HG03103 (cell line): ENCODE measurements at regions not wholly inside any gene's neighbourhood (a gene's known extent, or its start where the extent isn't known, plus 50 kb on each side); places are given as distances from the start of the nearest gene placed in this dataset.

Experiments used
- ATAC-seq: cut with Tn5 transposase; IDR thresholded peaks from one replicate; pipeline ENCODE4 v1.9.1; 2021; ENCODE audit warnings: low read depth; ENCODE audit not compliant: unreplicated experiment

DNA sequence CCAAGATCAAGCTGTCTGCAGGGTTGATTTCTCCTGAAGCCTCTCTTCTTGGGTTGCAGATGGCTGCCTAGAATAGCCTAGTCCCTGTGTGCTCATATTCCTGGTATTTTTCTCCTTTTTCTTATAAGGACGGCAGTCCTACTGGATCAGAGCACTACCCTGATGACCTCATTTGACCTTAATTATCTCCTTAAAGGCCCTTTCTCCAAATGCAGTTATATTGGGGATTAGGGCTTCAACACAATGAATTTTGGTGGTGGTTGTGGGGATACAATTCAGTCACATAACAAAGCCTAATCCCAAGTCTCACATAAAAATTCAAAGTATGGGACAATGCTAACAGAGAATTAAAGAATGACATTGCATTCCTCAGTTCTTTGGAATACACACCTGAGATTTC is 238.8 kb upstream of the SALL1 start:
- no peak for ATAC-seq

DNA sequence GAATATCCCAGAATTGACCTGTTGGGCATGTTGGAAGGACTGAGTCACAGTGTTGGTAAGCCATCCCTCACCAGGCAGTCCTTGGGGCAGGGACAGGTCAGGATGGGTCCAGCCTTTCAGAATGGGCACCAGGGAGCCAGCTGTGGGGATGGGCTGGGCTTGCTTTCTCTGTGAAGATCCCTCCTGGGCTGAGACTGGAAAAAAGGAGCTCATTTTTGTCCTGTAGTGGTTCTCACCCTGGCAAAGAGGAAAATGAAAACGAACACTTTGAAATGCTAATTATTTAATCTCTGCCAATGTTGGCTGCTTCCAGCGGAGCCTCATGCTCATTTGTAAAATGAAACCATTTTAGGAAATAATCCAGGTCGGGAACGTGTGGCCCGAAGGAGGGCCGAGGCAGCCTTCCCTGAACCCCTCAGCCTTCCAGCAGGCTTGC is 237.5 kb upstream of the SALL1 start:
- no peak for ATAC-seq

DNA sequence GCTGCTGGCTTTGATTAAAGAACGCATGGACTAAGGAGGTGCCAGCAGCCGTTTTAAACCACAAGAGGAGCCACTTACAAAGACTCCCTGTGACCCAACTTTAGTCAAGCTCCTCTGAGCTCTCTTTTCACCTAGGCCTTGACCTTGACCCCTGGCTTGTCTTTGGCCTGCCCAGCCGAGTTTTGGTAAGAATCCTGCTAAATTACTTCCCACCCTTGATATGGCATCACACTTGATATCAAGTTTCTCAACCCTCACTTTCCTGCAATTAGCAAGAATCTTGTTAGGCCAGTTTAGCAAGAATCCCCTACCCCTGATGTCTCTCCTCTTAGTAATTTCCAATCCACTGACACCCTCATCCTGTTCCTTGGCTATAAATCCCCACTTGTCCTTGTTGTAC is 232.8 kb upstream of the SALL1 start:
- ATAC-seq: no peak

DNA sequence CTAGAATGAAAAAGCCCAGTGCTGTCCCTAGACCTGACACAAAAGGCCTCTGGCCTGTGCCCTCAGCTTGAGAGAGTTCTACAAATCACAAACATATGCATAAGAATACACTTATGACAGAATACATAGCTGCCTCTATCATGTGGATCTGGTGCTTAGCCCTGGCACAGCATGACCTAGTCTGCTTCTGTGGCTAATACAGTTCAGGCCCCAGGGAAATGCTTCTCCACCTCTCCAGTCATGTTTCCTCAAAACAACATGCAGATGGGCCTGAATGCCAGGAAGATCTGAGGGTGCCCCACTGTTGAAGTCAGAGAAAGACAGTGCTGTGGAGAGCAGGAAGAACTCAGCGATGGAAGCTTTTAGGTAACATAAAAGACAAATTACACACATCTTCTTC is 231.9 kb upstream of the SALL1 start:
- ATAC-seq: no peak

DNA sequence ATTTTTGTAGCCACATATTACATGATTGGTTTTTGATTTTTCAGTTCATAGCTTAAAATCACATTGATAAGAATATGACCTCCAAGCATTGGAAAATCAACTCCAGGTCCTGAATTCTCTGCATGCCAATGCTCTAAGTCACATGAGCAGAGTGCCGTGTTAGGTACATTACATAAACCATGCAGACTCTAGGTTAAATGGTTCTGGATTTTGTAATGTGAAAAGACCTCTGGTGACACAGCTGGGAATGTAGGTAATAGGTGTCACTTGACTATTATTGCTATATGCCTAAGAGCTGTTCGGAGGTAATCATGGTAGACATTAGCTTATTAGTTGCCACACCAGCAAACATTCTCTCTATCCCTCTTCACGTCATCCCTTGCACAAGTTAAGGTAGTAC is 231.1 kb upstream of the SALL1 start:
- ATAC-seq: no peak

DNA sequence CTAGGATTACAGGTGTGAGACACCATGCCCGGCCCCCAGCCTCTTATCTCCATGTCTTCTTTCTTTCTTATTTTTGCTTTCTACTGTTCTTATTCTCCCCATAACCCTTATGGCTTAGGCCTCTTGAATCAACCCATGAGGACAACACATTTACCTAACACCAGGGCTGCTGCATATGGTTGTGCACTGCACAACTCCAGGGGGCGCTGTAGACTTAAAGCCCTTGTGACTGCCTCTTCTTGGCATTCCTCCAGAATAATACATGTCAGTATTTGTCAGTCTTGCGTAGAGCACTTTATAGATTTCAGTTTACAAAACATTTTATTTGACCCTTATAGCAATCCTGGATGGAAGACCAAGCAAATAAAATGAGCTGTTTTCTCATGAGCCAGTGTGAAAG is 225.0 kb upstream of the SALL1 start:
- no peak for ATAC-seq

DNA sequence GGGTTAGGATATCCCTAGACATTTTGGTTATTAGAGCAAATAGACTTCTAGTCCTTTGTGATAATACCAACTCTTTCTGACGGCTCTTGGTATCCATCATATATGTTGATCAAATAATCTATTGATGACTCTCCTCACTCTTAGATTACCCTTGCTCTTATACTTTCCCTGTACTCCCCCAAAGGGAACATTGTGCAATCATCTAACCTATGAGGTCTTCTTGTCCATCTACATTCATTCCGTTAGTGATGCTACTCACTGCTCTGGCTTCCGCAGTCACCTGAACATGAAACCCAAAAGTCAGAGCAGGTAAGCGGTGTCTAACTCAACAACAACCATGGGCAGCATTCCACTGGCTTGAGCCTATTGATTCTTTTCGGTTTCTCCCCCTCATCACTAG is 223.7 kb upstream of the SALL1 start:
- ATAC-seq: no peak

DNA sequence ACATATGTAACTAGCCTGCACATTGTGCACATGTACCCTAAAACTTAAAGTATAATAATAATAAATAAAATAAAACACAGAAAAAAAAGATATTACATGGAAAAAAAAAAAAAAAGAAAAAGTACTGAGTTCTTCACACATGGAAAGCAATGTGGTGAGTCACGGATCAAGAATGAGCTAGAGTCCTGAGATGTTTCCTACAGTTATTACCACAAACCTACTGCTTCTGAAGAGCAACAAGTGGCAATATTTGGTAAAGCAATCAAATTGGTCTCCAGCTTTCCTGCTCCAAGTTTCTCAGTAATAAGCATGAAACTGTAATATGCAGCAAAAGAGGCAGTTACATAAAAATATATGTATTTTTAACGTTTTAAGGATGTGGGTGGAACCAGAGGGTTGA is 223.3 kb upstream of the SALL1 start:
- no peak for ATAC-seq

DNA sequence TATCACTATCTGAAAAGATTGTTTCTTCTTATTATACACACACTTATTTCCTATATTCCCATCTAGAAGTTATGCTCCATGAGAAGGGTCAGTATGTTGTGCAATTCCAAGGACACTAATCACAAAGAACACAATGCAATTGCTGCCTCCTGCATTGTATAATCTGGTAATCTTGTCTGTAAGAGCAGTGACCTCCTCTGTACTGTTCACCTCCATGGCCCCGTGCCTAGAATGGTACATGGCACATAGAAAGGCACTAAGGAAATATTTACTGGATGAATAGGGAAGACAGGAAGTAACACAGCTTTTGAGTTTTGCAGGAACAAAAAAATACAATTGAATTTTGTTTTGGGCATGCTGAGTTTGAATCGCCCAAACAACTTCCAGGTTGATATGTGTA is 214.6 kb upstream of the SALL1 start:
- ATAC-seq: no peak

DNA sequence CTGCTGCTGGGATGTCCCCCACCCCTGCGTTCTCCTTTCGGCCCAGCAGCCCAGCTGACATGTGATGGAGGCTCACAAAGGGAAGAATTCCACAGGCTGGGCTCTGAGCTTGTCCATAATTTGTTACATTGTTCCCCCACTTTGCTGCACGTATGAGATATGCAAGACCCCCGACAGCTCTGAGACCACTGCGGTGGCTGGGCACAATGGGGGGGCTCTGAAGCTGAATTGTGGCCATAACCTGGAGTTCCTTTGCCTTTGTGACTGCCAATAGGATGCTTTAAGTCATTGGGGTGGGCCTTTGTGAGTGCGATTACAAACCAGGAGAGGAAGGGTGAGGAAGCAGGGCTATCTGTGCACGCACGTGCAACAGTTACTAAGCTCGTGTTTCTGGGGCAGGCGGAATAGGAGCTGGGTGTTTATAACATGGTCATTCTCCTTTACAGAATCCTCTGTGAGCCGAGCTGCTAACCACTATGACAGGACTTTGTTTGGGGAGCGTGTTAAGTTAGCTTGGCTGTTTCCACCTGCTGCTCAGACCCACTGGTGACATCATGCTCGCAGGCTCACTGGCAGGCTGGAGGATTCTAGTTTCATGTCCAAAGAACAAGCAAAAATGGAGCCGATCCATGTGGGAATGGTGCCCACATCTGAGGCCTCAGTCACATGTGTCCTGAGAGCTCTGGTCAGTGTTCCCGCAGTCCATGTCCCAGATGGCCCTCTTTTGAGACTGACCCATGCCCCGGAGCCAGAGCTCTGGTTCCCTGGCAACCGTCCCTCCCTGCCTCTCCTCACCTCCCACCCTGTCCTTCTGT is 208.3 kb upstream of the SALL1 start:
- no peak for ATAC-seq

DNA sequence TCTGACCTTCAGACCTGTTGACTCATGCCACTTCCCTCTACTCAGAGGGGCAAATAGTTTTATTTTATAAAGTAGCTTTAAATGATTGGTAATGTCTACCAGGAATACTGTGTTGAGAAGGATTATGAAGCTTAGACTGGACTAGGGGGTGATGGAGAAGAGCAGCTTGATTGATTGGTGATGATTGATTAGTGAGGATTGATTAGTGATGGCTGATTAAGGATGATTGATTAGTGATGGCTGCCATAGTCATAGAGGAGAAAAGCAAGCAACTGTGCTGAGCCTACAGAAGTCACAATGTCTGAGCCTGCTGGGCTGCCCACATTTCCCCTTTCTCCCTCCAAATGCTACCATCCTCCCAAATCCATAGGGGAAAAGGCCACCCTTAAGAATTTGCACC is 206.8 kb upstream of the SALL1 start:
- ATAC-seq: no peak

DNA sequence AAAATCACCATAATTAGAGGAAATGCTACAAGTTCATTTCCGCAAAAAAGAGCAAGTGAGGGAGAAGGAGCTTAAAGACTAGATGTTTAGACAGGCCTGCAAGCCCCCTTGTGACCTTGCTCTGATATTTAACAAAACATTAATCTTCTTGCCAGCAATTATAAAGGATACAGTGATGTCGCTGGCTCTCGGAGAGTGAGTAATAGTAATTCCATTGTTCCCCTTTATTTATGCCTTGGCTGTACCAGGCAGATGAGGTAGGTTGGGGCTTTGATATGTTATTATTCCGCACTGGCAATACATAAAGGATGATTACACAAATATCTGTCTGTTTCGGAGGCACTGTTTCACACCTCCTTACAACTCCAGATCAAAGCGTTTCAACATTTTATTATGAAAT is 204.8 kb upstream of the SALL1 start:
- ATAC-seq: no peak

DNA sequence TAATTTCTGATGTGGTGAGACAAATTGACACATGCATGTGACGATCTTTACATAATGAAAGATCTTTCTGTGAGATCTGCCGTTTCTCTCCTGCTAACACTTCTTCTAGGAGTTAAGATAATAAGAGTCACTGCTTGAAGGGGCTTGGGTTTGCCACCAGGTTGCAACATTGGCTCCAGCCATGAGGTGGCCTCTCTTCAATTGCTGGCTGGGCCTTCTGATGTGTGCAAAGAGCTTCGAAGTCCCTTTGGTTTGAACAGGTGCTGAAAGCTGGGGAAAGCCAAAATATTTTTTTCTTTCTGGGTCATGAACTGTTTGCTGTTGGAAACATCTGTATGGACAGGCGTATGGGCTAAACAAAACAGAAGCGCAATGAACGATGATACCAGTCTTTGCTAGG is 204.1 kb upstream of the SALL1 start:
- ATAC-seq: no peak

DNA sequence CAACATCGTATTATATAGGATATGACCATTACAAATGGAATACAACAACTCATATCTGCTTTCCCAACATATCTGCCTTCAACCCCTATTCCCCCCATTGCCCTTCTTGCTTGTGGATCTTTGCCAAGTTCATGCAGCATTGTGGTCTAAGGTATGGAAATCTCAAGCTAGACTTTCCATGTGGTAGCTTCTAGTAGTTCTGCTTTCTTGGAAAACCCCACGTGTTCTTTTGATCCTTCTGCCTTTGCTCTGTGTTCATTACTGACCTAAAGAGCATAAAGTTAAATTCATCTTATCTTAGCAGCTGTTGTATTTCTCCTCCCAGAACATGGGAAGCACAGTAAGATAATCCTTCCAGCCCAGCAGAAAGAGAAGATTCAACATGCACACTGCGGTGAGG is 202.0 kb upstream of the SALL1 start:
- no peak for ATAC-seq

DNA sequence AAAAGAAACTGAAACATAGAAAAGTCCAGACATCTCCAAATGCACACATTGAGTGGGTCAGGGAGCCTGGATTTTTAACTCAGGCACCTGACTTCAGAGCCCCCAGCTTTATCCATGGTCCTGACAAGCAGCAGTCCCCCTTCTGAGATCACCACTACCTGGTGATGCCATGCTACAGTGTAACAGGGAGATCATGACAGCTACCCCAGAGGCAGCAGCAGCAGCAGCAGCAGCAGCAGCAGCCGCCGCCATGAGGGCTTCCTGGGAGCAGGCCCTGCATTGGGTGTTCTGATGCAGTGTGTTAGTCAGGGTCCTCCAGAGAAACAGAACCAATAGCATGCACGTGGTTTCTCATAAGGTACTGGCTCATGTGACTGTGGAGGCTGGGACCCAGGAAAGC is 198.6 kb upstream of the SALL1 start:
- ATAC-seq: no peak

DNA sequence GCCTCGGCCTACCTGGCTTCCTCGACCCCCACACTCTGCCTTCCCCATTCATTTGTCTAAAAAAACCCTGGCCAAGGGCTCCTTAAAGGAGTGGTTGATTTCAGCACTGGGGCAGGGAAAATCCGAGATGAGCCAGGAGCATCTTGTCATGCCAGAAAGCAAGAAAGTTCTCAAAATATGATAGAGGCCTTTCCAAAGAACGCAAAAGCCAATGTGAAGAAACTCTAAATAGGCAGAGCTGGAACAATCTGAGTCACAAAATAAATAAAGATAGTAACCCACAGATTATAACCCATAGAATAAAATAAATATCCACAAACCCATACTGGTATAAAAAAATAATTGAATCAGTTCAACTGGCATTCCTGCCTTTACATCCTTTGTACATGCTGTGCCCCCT is 192.3 kb upstream of the SALL1 start:
- ATAC-seq: no peak

DNA sequence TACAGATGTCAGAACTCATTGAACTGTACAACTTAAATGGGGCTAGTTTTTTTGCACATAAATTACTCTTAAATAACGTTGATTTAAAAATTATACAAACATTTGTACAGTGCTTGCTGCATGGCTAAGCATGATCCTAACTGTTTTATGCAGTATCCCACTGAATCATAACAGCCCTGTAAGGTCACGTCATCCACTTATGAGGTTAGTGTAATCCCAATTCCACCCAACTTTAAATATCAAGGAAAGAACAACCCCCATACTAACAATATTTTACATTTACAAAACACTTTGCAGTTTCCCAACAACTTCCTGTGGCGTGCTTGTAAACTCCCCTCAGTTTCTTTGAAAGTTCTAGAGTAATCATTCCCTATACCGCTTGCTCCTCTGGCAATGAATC is 190.1 kb upstream of the SALL1 start:
- no peak for ATAC-seq

DNA sequence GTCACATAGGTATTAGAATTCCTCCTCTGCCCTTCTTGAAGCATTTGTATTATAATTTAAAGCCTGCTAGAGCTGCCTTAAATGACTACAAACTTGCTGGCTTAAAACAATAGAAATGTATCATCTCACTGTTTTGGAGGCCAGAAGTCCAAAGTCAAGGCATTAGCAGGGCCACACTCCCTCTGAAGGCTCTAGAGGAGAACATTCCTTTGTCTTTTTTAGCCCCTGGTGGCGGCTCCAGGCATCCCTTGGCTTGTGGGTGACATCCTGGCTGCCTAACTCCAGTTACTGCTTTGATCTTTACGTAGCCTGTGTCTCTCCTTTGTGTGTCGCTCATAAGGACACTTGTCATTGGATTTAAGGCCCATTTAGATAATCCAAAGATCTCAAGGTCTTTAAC is 186.6 kb upstream of the SALL1 start:
- no peak for ATAC-seq

DNA sequence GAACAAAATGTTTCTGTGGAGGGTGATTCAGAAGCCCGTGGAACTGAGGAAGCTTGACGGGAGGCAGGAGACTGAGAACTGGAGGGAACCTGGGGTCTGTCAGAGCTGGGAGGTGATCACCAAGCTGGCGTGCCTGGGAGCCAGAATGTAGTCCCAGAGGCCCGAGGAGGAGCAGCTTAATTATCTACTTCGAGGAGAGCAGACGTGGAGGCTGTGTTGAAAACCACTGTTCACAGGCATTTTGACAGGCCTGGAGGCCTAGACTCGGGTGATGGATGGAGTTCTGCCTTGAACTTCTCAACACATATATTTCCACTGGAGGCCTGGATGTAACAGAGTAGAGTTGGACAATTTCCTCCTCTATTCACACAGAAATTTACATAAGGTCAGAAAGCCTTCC is 177.7 kb upstream of the SALL1 start:
- no peak for ATAC-seq

DNA sequence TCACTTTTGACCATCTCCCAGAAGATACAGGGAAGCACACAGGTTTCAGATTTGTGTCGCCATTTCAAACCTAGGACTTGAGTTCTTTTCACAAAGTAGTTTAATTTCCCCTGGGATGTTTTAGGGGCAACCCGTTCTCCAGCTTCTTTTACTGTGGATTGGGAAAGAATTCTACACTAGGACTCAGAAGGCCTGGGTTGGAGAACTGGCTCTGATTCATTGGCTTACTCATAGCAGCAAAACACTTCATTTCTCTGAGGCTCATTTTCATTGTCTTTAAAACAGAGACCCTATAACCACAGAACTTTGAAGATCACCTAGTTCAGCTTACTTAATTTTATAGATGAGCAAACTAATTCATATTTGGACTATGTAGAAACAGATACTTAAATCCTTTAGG is 175.9 kb upstream of the SALL1 start:
- ATAC-seq: no peak

DNA sequence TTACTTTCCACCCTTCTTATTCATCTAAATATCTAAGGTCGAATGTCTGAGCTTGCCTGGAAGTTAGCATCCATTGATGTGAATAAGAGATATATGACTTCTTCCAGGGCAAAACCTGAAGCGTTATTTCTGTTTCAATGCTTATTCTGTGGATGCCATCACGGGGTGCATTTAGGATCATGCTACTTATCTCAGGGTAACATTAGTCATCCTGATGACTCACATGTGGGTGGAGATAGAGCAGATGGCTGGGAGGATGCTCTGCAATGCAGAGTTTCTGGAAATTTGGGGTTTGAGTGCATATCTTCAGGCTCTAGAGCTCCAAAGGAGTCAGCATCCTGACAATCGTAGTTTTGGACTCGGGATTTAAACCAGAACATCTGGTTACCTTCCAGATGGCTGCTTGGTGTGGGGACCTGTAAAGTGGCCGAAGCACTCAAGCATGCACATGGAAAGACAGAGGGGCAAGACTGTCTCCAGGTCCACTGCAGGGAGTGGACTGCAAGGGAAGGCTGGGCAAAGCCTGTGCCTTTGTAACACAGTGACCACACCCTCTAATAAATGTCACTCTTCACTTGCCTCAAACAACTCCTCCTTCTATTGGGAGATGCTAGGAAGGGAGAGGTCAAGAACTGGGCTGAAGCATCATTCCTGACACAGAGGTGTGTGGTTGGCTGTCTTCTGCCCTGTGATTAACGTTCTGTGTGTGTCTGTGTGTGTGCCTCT is 175.2 kb upstream of the SALL1 start:
- no peak for ATAC-seq

DNA sequence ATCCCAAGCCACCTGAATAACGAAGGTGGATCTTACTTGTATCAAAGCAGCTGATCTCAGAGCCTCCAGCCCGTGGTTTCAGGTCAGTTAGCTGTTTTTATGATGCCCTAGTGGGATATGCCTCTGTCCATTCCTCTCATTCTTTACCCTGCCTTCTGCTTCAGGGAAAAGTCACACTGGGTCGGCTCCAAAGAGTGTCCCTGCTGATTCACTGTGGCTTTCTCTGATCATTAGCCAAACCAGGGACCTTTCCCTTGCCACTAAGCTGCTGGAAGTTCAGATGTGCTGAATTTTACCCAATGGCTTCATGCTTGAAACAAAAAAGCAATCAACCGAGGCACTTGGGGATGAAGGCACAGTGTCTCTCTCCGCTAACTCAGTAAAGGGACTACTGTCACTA is 170.2 kb upstream of the SALL1 start:
- ATAC-seq: no peak
